Fibroblast of mammary gland (primary cell): ENCODE measurements at regions not wholly inside any gene's neighbourhood (a gene's known extent, or its start where the extent isn't known, plus 50 kb on each side); places are given as distances from the start of the nearest gene placed in this dataset.

Source experiments
- DNase-seq: peaks from one replicate; pipeline ENCODE4 v3.0.0-alpha.2; 2010; ENCODE audit warnings: low read depth
- H3K4me3 ChIP-seq: 2 replicates; pipeline ENCODE4 v1.5.1; 2011; ENCODE audit warnings: low read depth, mild to moderate bottlenecking, low read length, moderate library complexity; ENCODE audit not compliant: control insufficient read depth
- TF ChIP-seq, protein P1 (sequence below): conservative IDR thresholded peaks from 2 replicates; pipeline ENCODE4 v1.5.1; 2011; ENCODE audit warnings: low read depth, low read length, inconsistent platforms; ENCODE audit not compliant: control insufficient read depth, insufficient read depth

DNA sequence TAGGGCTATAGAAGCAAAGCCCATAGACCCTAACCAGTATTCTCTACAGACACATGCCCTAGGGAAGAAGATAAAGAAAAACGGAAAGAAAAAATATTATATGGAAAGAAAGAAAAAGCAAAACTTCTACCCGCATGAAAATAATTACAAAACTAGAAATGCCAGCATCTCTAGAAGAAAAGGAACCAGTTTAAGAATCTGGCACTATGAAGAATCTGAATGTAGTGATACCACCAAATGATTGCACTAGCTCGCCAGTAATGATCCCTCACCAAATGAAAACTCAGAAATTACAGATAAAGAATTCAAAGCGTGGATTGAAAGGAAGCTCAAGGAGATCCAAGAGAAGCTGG, 341.9 kb upstream of the GRIA1 start:
- H3K4me3 ChIP-seq = no peak overlapping the region
- TF ChIP-seq, protein P1, sequence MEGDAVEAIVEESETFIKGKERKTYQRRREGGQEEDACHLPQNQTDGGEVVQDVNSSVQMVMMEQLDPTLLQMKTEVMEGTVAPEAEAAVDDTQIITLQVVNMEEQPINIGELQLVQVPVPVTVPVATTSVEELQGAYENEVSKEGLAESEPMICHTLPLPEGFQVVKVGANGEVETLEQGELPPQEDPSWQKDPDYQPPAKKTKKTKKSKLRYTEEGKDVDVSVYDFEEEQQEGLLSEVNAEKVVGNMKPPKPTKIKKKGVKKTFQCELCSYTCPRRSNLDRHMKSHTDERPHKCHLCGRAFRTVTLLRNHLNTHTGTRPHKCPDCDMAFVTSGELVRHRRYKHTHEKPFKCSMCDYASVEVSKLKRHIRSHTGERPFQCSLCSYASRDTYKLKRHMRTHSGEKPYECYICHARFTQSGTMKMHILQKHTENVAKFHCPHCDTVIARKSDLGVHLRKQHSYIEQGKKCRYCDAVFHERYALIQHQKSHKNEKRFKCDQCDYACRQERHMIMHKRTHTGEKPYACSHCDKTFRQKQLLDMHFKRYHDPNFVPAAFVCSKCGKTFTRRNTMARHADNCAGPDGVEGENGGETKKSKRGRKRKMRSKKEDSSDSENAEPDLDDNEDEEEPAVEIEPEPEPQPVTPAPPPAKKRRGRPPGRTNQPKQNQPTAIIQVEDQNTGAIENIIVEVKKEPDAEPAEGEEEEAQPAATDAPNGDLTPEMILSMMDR = no peak
- no peak for DNase-seq

DNA sequence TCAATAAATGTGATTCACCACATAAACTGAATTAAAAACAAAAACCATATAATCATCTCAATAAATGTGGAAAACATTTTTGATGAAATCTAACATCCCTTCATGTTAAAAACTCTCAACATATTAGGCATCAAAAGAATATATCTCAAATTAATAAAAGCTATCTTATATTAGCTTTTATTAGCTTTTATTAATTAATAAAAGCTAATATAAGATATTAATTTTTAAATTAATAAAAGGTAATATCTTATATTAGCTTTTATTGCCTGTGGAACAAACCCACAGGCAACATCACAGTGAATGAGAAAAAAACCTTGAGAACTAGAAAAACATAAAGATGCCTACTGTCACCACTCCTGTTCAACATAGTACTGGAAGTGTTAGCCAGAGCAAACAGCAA, 338.9 kb upstream of the GRIA1 start:
- DNase-seq = no peak
- TF ChIP-seq, protein P1 = no peak
- H3K4me3 ChIP-seq = no peak overlapping the region

DNA sequence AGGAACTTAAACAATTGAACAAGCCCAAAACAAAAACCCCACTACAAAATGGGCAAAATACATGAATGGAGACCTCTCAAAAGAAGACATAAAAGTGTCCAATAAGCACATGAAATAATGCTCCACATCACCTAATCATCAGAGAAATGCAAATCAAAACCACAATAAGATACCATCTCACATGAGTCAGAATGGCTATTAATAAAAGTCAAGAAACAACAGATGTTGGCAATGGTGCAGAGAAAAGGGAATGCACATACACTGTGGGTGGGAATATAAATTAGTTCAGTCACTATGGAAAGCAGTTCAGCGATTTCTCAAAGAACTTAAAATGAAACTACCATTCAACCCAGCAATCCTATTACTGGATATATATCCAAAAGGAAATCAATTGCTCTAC, 337.4 kb upstream of the GRIA1 start:
- H3K4me3 ChIP-seq = no peak overlapping the region
- DNase-seq = peak; percentile 84
- TF ChIP-seq, protein P1 = no peak

DNA sequence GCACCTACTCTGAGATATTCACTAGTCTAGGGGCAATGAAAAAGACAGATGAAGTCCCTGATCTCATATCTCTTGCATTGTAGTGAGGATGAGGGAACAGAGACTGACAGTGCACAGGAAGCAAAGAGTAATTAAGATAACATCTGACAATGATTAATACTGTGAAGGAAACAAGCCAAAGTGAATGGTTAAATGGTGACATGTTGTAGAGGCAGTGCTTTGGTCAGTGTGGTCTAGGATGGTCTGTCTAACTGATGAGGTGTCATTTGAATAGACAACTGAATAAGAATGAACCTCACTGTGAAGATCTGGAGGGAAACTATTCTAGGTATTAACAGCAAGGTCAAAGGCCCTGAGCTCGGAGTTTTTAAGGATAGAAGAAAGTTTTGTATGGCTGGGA, 333.3 kb upstream of the GRIA1 start:
- DNase-seq = peak; percentile 60
- TF ChIP-seq, protein P1 = no peak
- no peak overlapping the region for H3K4me3 ChIP-seq

DNA sequence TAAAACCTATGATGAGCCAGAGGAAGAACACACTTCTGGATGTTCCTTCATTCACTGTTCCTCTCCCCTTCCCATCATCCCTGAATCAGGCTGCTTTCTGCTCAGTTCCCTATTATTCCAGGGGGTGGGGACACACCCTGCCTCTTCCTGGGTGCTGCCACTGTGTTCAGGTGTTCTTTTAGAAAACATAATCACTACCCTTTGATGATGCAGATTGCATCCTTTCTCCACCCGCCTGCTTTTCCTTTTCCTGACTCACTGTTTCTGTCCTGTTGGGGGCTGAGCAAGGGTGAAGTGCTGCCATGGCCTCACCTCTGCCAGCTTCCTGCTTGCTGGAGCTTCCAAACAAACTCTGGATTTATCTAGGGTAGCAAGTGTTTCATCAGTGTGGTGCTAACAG, 331.9 kb upstream of the GRIA1 start:
- TF ChIP-seq, protein P1 = no peak
- no peak overlapping the region for H3K4me3 ChIP-seq
- peak; percentile 24 for DNase-seq

DNA sequence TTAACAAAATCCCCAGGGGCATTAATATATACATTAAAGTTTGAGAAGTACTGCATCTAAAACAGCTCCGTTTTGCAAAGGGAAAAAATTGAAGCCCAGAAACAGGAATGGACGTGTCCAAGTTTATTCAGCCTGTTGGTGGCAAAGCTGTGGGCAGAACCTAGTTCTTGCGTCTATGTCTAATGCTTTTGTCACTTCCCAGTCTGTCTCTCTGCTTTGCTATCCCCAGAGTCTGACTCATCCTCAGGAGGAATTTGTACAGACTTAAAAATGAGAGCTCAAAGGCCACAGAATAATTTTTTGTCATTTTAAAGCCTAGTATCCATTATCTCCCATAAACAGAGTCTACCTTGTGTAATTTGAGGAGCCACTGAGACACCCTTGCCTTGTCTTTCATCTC, 330.9 kb upstream of the GRIA1 start:
- H3K4me3 ChIP-seq = no peak overlapping the region
- peak; percentile 81 for DNase-seq
- TF ChIP-seq, protein P1 = no peak

DNA sequence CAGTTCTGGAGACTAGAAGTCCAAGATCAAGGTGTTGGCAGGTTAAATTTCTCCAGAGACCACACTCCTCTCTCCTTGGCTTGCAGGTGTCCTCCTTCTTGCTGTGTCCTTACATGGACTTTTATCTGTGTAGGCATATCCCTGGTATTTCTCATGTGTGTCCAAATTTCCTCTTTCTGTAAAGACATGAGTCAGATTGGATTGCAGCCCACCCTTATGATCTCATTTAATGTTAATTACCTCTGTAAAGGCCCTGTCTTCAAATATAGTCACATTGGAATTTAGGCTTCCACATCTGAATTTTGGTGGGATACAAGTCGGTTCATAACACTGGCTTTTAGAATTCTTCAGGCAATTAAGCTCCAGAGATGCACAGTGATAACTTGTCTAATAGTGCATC, 322.2 kb upstream of the GRIA1 start:
- TF ChIP-seq, protein P1 = no peak
- H3K4me3 ChIP-seq = no peak overlapping the region
- peak; percentile 62 for DNase-seq
